HepG2 (cell line): ENCODE measurements at regions not wholly inside any gene's neighbourhood (a gene's known extent, or its start where the extent isn't known, plus 50 kb on each side); places are given as distances from the start of the nearest gene placed in this dataset.

Experiments used
- CTCF ChIP-seq: sonication (generic); formaldehyde crosslinking; IDR thresholded peaks from 2 replicates; pipeline ENCODE4 v1.5.0; 2020; ENCODE audit warnings: mild to moderate bottlenecking, missing genetic modification reagents, moderate library complexity
- FOSL1 ChIP-seq: sonication (generic); formaldehyde crosslinking; IDR thresholded peaks from 2 replicates; pipeline ENCODE4 v1.9.0; 2021; ENCODE audit warnings: missing genetic modification reagents, borderline replicate concordance
- MXI1 ChIP-seq: IDR thresholded peaks from 3 replicates; pipeline ENCODE4 v1.6.1; 2012; ENCODE audit warnings: low read depth, low read length, inconsistent platforms, borderline replicate concordance
- ZNF501 ChIP-seq: sonication (generic); formaldehyde crosslinking; IDR thresholded peaks from 2 replicates; pipeline ENCODE4 v1.5.1; 2020; ENCODE audit warnings: mild to moderate bottlenecking, moderate library complexity, missing genetic modification reagents
- ZNF782 ChIP-seq: sonication (generic); formaldehyde crosslinking; IDR thresholded peaks from 2 replicates; pipeline ENCODE4 v1.4.0; 2020; ENCODE audit warnings: missing genetic modification reagents, mild to moderate bottlenecking, borderline replicate concordance
- TF ChIP-seq, protein P1 (sequence below): sonication (generic); formaldehyde crosslinking; conservative IDR thresholded peaks from 2 replicates; pipeline ENCODE4 v1.4.0; 2020; ENCODE audit warnings: missing genetic modification reagents

- TF ChIP-seq ZNF501 (CRISPR knock-in tag) (no peak), FOSL1 (CRISPR knock-in tag) (no peak), CTCF (CRISPR knock-in tag) (no peak), MXI1 (no peak), ZNF782 (no peak)
- TF ChIP-seq, protein P1, sequence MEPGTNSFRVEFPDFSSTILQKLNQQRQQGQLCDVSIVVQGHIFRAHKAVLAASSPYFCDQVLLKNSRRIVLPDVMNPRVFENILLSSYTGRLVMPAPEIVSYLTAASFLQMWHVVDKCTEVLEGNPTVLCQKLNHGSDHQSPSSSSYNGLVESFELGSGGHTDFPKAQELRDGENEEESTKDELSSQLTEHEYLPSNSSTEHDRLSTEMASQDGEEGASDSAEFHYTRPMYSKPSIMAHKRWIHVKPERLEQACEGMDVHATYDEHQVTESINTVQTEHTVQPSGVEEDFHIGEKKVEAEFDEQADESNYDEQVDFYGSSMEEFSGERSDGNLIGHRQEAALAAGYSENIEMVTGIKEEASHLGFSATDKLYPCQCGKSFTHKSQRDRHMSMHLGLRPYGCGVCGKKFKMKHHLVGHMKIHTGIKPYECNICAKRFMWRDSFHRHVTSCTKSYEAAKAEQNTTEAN (CRISPR knock-in tag): no peak
Measured at GRCh38 chr7:19353180-19353579, 208.0 kb upstream of the FERD3L start.
